ENCODE measurements at regions not wholly inside any gene's neighbourhood (a gene's known extent, or its start where the extent isn't known, plus 50 kb on each side); places are given as distances from the start of the nearest gene placed in this dataset.

- ATAC-seq (ENCODE audit: low read depth), result no peak
- H3K27me3 Mint-ChIP-seq, result peaks cover 10% of the 10 kb centered on the region
- H3K4me3 Mint-ChIP-seq, result no peak overlapping the region
- no peaks in the 10 kb centered on the region for H3K36me3 Mint-ChIP-seq (ENCODE audit: low read depth)
- POLR2A ChIA-PET, result interaction anchor here (0.6 to 1.9 kb wide), 5 partner anchors 11 to 484 kb away, joined by 3 to 5 read pairs (median 4); partner anchors contain the start of gene MTMR10
- peaks cover 2% of the 10 kb centered on the region for H3K9me3 Mint-ChIP-seq
- CTCF ChIA-PET, result interaction anchor here (1.3 to 8.7 kb wide), 3 partner anchors 12 to 38 kb away, joined by 4 to 53 read pairs (median 8); no protein-coding TSS in a partner anchor
- DNase-seq, result no peak
- H3K4me1 Mint-ChIP-seq, result peaks cover 32% of the 10 kb centered on the region
- H3K27ac Mint-ChIP-seq, result no peak overlapping the region
- intact Hi-C loops (cut with micrococcal nuclease), result no loop called here
- TF ChIP-seq, protein P1, sequence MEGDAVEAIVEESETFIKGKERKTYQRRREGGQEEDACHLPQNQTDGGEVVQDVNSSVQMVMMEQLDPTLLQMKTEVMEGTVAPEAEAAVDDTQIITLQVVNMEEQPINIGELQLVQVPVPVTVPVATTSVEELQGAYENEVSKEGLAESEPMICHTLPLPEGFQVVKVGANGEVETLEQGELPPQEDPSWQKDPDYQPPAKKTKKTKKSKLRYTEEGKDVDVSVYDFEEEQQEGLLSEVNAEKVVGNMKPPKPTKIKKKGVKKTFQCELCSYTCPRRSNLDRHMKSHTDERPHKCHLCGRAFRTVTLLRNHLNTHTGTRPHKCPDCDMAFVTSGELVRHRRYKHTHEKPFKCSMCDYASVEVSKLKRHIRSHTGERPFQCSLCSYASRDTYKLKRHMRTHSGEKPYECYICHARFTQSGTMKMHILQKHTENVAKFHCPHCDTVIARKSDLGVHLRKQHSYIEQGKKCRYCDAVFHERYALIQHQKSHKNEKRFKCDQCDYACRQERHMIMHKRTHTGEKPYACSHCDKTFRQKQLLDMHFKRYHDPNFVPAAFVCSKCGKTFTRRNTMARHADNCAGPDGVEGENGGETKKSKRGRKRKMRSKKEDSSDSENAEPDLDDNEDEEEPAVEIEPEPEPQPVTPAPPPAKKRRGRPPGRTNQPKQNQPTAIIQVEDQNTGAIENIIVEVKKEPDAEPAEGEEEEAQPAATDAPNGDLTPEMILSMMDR (IDR thresholded peaks at IDR 0.05), result no peak
These were observed 149.7 kb downstream of the KLF13 start for GRCh38 chr15:31476236-31476810.

DNA sequence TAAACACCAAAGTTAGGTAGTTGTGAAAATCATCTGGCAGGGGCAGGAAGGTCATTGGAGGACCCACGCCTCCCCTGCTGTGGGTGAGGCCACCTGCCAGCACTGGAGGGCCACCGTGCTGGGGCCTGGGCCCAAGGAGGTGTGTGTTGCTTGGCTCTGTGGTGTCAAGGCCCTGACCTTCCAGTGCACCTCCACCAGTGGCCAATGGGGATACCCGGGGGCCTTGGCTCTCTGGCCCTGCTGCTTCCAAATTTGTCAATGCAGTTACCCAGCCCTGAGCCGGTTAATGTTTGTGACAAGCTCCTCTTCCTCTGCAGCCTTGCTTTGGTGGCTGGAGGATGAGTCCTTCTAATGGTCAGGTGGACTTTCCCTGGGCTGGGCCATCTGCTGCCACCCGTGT is 150.2 kb downstream of the KLF13 start:
- Mint-ChIP-seq H3K36me3 (ENCODE audit: low read depth) (no peaks in the 10 kb centered on the region), H3K4me1 (peaks cover 30% of the 10 kb centered on the region), H3K27me3 (peaks cover 14% of the 10 kb centered on the region), H3K4me3 (no peak overlapping the region), H3K9me3 (peaks cover 2% of the 10 kb centered on the region), H3K27ac (no peak overlapping the region)
- no peak for DNase-seq
- CTCF ChIA-PET, result interaction anchor here (1.3 to 8.7 kb wide), 3 partner anchors 11 to 39 kb away, joined by 4 to 53 read pairs (median 8); no protein-coding TSS in a partner anchor
- no peak for ATAC-seq (ENCODE audit: low read depth)
- intact Hi-C loops (cut with micrococcal nuclease), result no loop called here
- TF ChIP-seq, protein P1 (IDR thresholded peaks at IDR 0.05), result no peak
- POLR2A ChIA-PET, result interaction anchor here (0.6 to 1.2 kb wide), 5 partner anchors 10 to 485 kb away, joined by 3 to 5 read pairs (median 3); partner anchors contain the start of gene MTMR10

GRCh38 chr15:31477301-31477700 is 150.7 kb downstream of the KLF13 start:
- H3K9me3 Mint-ChIP-seq, result peaks cover 2% of the 10 kb centered on the region
- ChIA-PET POLR2A (interaction anchor here (0.6 to 1.2 kb wide), 3 partner anchors 10 to 485 kb away, joined by 3 to 4 read pairs (median 3); partner anchors contain the start of gene MTMR10), CTCF (interaction anchor here (1.0 to 8.7 kb wide), 4 partner anchors 11 to 42 kb away, joined by 3 to 53 read pairs (median 6); no protein-coding TSS in a partner anchor)
- H3K4me1 Mint-ChIP-seq, result peaks cover 26% of the 10 kb centered on the region
- no peak overlapping the region for H3K4me3 Mint-ChIP-seq
- H3K27ac Mint-ChIP-seq, result no peak overlapping the region
- TF ChIP-seq, protein P1 (IDR thresholded peaks at IDR 0.05), result no peak
- H3K27me3 Mint-ChIP-seq, result peaks cover 16% of the 10 kb centered on the region
- DNase-seq (no peak), ATAC-seq (ENCODE audit: low read depth) (no peak)
- no peaks in the 10 kb centered on the region for H3K36me3 Mint-ChIP-seq (ENCODE audit: low read depth)
- intact Hi-C loops (cut with micrococcal nuclease), result no loop called here

- intact Hi-C loops (cut with micrococcal nuclease), result no loop called here
- H3K9me3 Mint-ChIP-seq, result peaks cover 2% of the 10 kb centered on the region
- no peak overlapping the region for H3K4me3 Mint-ChIP-seq
- peaks cover 20% of the 10 kb centered on the region for H3K27me3 Mint-ChIP-seq
- ChIA-PET POLR2A (no interaction called here), CTCF (interaction anchor here (1.0 to 8.7 kb wide), 2 partner anchors 10 to 43 kb away, joined by 3 to 53 read pairs; no protein-coding TSS in a partner anchor)
- peaks cover 21% of the 10 kb centered on the region for H3K4me1 Mint-ChIP-seq
- DNase-seq (no peak), ATAC-seq (ENCODE audit: low read depth) (no peak)
- no peak overlapping the region for H3K27ac Mint-ChIP-seq
- TF ChIP-seq, protein P1 (IDR thresholded peaks at IDR 0.05), result no peak
- no peaks in the 10 kb centered on the region for H3K36me3 Mint-ChIP-seq (ENCODE audit: low read depth)
These were observed 151.4 kb downstream of the KLF13 start for GRCh38 chr15:31477851-31478701.

Data from activated B cell treated with CpG ODN at 0.5 μM for 24 hours (primary cell).